ENCODE measurements at regions not wholly inside any gene's neighbourhood (a gene's known extent, or its start where the extent isn't known, plus 50 kb on each side); places are given as distances from the start of the nearest gene placed in this dataset.

DNA sequence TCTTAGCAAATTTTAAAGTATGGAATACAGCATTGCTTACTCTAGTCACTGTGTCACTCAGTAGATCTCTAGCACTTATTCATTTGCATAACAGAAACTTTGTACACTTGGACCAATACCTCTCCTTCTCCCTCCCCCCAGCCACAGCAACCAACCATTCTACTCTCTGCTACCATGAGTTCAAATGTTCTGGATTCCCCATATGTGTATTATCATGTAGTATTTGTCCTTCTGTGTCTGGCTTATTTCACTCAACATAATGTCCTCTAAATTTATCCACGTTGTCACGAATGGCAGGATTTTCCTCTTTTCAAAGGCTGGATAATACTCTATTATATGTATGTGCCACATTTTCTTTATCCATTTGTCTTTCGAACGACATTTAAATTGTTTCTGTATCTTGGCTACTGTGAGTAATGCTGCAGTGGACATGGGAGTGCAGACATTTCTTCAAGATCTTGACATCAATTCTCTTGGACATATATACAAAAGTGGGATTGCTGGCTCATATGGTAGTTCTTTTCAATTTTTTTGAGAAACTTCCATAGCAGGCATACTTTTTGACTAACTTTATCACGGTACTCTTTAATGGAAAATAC lies 184.5 kb upstream of the SOX21 start:
- ChIA-PET POLR2A (no interaction called here), CTCF (no interaction called here)
- Mint-ChIP-seq H3K4me3 (no peak overlapping the region), H3K9me3 (no peaks in the 10 kb centered on the region), H3K27ac (no peak overlapping the region), H3K4me1 (ENCODE audit: low read depth) (no peaks in the 10 kb centered on the region), H3K36me3 (ENCODE audit: low read depth) (no peaks in the 10 kb centered on the region), H3K27me3 (no peaks in the 10 kb centered on the region)
- DNase-seq, result no peak
- intact Hi-C loops (cut with micrococcal nuclease), result no loop called here
- no peak for ATAC-seq
- TF ChIP-seq, protein P1, sequence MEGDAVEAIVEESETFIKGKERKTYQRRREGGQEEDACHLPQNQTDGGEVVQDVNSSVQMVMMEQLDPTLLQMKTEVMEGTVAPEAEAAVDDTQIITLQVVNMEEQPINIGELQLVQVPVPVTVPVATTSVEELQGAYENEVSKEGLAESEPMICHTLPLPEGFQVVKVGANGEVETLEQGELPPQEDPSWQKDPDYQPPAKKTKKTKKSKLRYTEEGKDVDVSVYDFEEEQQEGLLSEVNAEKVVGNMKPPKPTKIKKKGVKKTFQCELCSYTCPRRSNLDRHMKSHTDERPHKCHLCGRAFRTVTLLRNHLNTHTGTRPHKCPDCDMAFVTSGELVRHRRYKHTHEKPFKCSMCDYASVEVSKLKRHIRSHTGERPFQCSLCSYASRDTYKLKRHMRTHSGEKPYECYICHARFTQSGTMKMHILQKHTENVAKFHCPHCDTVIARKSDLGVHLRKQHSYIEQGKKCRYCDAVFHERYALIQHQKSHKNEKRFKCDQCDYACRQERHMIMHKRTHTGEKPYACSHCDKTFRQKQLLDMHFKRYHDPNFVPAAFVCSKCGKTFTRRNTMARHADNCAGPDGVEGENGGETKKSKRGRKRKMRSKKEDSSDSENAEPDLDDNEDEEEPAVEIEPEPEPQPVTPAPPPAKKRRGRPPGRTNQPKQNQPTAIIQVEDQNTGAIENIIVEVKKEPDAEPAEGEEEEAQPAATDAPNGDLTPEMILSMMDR (IDR thresholded peaks at IDR 0.05), result no peak

DNA sequence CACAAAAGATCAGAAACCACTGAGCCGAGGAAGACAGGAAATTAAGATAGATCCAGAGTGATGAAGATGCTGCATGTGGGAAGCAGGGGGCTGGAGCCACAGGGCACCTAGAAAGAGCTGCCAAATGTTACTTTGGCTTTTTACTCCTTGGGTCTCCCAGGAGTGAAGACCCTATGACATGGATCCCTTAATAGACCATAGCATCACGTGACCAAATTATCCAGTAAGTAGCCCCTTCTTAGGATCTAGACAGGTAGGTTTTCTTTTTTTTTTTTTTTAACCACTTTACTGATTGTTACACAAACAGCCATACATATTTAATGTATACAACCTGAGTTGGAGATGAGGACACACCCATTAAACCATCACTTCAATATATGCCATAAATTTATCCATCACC lies 183.9 kb upstream of the SOX21 start:
- ChIA-PET CTCF (no interaction called here), POLR2A (no interaction called here)
- TF ChIP-seq, protein P1 (IDR thresholded peaks at IDR 0.05), result no peak
- Mint-ChIP-seq H3K4me3 (no peak overlapping the region), H3K4me1 (ENCODE audit: low read depth) (no peaks in the 10 kb centered on the region), H3K27me3 (peaks cover 2% of the 10 kb centered on the region), H3K9me3 (no peaks in the 10 kb centered on the region), H3K36me3 (ENCODE audit: low read depth) (no peaks in the 10 kb centered on the region), H3K27ac (no peak overlapping the region)
- intact Hi-C loops (cut with micrococcal nuclease), result no loop called here
- ATAC-seq (no peak), DNase-seq (no peak)

DNA sequence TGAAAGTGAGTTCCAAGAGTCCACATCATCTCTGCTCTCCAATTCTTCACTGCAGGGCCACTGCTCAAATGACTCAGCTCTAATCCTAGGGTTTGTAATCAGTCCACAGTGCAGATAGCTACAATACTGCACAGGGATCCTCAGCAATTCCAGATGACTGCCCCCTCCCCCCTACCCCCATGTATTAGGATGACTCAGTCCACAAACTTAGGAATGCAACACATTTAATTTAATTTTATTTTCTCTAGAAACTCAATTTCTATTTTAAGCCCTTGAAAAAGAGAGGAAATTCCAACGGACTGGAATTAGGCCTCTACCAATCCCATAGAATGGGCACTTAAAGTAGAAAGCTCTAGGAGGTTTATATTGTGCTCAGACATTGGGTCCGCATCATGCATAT lies 173.8 kb upstream of the SOX21 start:
- no peaks in the 10 kb centered on the region for H3K9me3 Mint-ChIP-seq
- intact Hi-C loops (cut with micrococcal nuclease), result no loop called here
- no peaks in the 10 kb centered on the region for H3K27me3 Mint-ChIP-seq
- no peak overlapping the region for H3K27ac Mint-ChIP-seq
- DNase-seq, result no peak
- no peak for ATAC-seq
- H3K4me3 Mint-ChIP-seq, result no peak overlapping the region
- ChIA-PET CTCF (no interaction called here), POLR2A (no interaction called here)
- no peaks in the 10 kb centered on the region for H3K4me1 Mint-ChIP-seq (ENCODE audit: low read depth)
- H3K36me3 Mint-ChIP-seq (ENCODE audit: low read depth), result no peaks in the 10 kb centered on the region
- TF ChIP-seq, protein P1 (IDR thresholded peaks at IDR 0.05), result no peak

DNA sequence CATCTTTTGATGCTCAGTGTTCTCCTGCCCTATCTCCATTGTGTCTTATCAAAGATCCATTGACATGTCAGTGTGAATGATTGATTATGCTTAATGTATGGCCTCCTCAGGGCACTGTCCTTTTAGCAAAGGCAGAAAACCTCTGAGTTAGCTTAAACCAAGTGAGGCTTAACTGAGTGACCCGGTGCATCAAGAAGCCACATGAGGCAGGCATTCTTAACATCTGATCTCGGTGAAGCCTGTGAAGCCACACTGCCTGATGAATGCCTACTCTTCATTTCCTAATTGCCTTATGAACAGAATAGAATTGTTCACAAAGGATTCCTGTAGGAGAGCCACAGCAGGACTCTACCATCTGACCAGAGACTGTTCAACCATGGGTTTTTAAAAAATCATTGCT lies 168.1 kb upstream of the SOX21 start:
- Mint-ChIP-seq H3K27me3 (no peaks in the 10 kb centered on the region), H3K36me3 (ENCODE audit: low read depth) (no peaks in the 10 kb centered on the region), H3K9me3 (no peaks in the 10 kb centered on the region), H3K4me3 (no peak overlapping the region), H3K27ac (no peak overlapping the region), H3K4me1 (ENCODE audit: low read depth) (no peaks in the 10 kb centered on the region)
- CTCF ChIA-PET, result no interaction called here
- intact Hi-C loops (cut with micrococcal nuclease), result no loop called here
- DNase-seq, result no peak
- no peak for ATAC-seq
- TF ChIP-seq, protein P1 (IDR thresholded peaks at IDR 0.05), result no peak
- POLR2A ChIA-PET, result no interaction called here

DNA sequence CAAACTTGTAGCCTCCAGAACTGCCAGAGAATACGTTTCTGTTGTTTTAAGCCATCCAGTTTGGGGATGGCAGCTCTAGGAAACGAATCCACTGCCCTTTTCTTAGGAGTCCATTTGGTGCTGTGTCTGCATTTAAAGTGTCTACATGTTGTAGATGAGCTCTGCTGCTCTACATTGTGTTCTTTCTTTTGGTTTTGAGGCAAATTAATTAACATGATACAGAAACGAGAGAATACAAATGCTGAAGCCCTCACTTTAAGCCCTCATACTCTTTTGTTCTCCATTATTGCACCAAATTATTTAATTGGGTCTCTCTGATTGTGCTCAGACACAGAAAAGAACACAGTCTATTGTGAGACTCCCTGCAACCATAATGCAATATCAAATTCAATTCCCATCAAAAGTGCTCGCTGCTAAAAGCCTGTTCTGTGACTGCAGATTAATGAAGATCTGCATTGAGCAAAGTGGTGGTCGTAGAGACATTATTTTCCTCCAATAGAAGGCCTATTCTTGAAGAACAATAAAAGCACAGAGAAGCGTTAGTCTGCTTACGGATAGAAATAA lies 166.3 kb upstream of the SOX21 start:
- Mint-ChIP-seq H3K9me3 (no peaks in the 10 kb centered on the region), H3K4me3 (no peak overlapping the region), H3K27ac (no peak overlapping the region), H3K36me3 (ENCODE audit: low read depth) (no peaks in the 10 kb centered on the region), H3K4me1 (ENCODE audit: low read depth) (no peaks in the 10 kb centered on the region), H3K27me3 (no peaks in the 10 kb centered on the region)
- POLR2A ChIA-PET, result no interaction called here
- TF ChIP-seq, protein P1 (IDR thresholded peaks at IDR 0.05), result no peak
- ATAC-seq (no peak), DNase-seq (no peak)
- intact Hi-C loops (cut with micrococcal nuclease), result no loop called here
- CTCF ChIA-PET, result interaction anchor here (1.6 kb wide), 1 partner anchor 43 kb away, joined by 3 read pairs; no protein-coding TSS in a partner anchor

All from activated CD8-positive, alpha-beta T cell treated with anti-CD3 and anti-CD28 coated beads for 36 hours (primary cell).